ENCODE measurements at regions not wholly inside any gene's neighbourhood (a gene's known extent, or its start where the extent isn't known, plus 50 kb on each side); places are given as distances from the start of the nearest gene placed in this dataset.

- no peak overlapping the region for H2AFZ ChIP-seq (ENCODE audit: low read length)
- H3K27me3 ChIP-seq (ENCODE audit: insufficient read depth, low read length): no peaks in the 10 kb centered on the region
- TF ChIP-seq CTCF (IDR thresholded peaks at IDR 0.05; ENCODE audit: low read length) (no peak), EZH2 (IDR thresholded peaks at IDR 0.05; ENCODE audit: borderline replicate concordance, low read length) (no peak)
- H3F3A ChIP-seq (ENCODE audit: insufficient read depth, low read length): no peaks in the 10 kb centered on the region
- H3K36me3 ChIP-seq (ENCODE audit: insufficient read depth, low read length): no peaks in the 10 kb centered on the region
- H3K4me1 ChIP-seq (ENCODE audit: insufficient read depth, low read length, severe bottlenecking): no peaks in the 10 kb centered on the region
- H3K27ac ChIP-seq (ENCODE audit: low read depth, low read length, poor library complexity, severe bottlenecking): no peak overlapping the region
- H3K9me2 ChIP-seq (ENCODE audit: low read depth, low read length): no peaks in the 10 kb centered on the region
- H3K4me3 ChIP-seq (ENCODE audit: low read depth, low read length, poor library complexity, severe bottlenecking): no peak overlapping the region
- H3K9me3 ChIP-seq (ENCODE audit: low read length): no peaks in the 10 kb centered on the region
- no peak overlapping the region for H3K9ac ChIP-seq (ENCODE audit: low read length)
- no peak overlapping the region for H3K4me2 ChIP-seq (ENCODE audit: low read length)
- H4K20me1 ChIP-seq (ENCODE audit: insufficient read depth, low read length): no peaks in the 10 kb centered on the region
- H3K79me2 ChIP-seq (ENCODE audit: insufficient read depth, low read length): no peaks in the 10 kb centered on the region
Measured at GRCh38 chr3:107103786-107104185, 273.5 kb upstream of the CCDC54 start.

GRCh38 chr3:107106316-107106715, 270.9 kb upstream of the CCDC54 start:
- Histone ChIP-seq H4K20me1 (ENCODE audit: insufficient read depth, low read length) (no peaks in the 10 kb centered on the region), H3K27ac (ENCODE audit: low read depth, low read length, poor library complexity, severe bottlenecking) (no peak overlapping the region), H3K9ac (ENCODE audit: low read length) (no peak overlapping the region), H3K36me3 (ENCODE audit: insufficient read depth, low read length) (no peaks in the 10 kb centered on the region), H3K4me2 (ENCODE audit: low read length) (no peak overlapping the region), H3K9me3 (ENCODE audit: low read length) (no peaks in the 10 kb centered on the region), H3K4me1 (ENCODE audit: insufficient read depth, low read length, severe bottlenecking) (no peaks in the 10 kb centered on the region), H3K4me3 (ENCODE audit: low read depth, low read length, poor library complexity, severe bottlenecking) (no peak overlapping the region), H3F3A (ENCODE audit: insufficient read depth, low read length) (no peaks in the 10 kb centered on the region), H3K9me2 (ENCODE audit: low read depth, low read length) (no peaks in the 10 kb centered on the region), H2AFZ (ENCODE audit: low read length) (no peak overlapping the region), H3K79me2 (ENCODE audit: insufficient read depth, low read length) (no peaks in the 10 kb centered on the region), H3K27me3 (ENCODE audit: insufficient read depth, low read length) (no peaks in the 10 kb centered on the region)
- no peak for TF ChIP-seq CTCF (IDR thresholded peaks at IDR 0.05; ENCODE audit: low read length)
- no peak for TF ChIP-seq EZH2 (IDR thresholded peaks at IDR 0.05; ENCODE audit: borderline replicate concordance, low read length)

- Histone ChIP-seq H3K4me2 (ENCODE audit: low read length) (no peak overlapping the region), H3K4me1 (ENCODE audit: insufficient read depth, low read length, severe bottlenecking) (no peaks in the 10 kb centered on the region), H3K79me2 (ENCODE audit: insufficient read depth, low read length) (no peaks in the 10 kb centered on the region), H3K9ac (ENCODE audit: low read length) (no peak overlapping the region), H3K27me3 (ENCODE audit: insufficient read depth, low read length) (no peaks in the 10 kb centered on the region), H3K36me3 (ENCODE audit: insufficient read depth, low read length) (no peaks in the 10 kb centered on the region), H4K20me1 (ENCODE audit: insufficient read depth, low read length) (no peaks in the 10 kb centered on the region), H3K9me3 (ENCODE audit: low read length) (no peaks in the 10 kb centered on the region), H3K9me2 (ENCODE audit: low read depth, low read length) (no peaks in the 10 kb centered on the region), H3K4me3 (ENCODE audit: low read depth, low read length, poor library complexity, severe bottlenecking) (no peak overlapping the region), H3K27ac (ENCODE audit: low read depth, low read length, poor library complexity, severe bottlenecking) (no peak overlapping the region), H2AFZ (ENCODE audit: low read length) (no peak overlapping the region), H3F3A (ENCODE audit: insufficient read depth, low read length) (no peaks in the 10 kb centered on the region)
- no peak for TF ChIP-seq EZH2 (IDR thresholded peaks at IDR 0.05; ENCODE audit: borderline replicate concordance, low read length)
- TF ChIP-seq CTCF (IDR thresholded peaks at IDR 0.05; ENCODE audit: low read length): no peak
Measured at GRCh38 chr3:107106907-107107306, 270.3 kb upstream of the CCDC54 start.

All from OCI-LY1 (cell line).